Fibroblast of mammary gland (primary cell): ENCODE measurements at regions not wholly inside any gene's neighbourhood (a gene's known extent, or its start where the extent isn't known, plus 50 kb on each side); places are given as distances from the start of the nearest gene placed in this dataset.

ENCODE experiments used
- DNase-seq: peaks from one replicate; pipeline ENCODE4 v3.0.0-alpha.2; 2010; ENCODE audit warnings: low read depth
- H3K4me3 ChIP-seq: 2 replicates; pipeline ENCODE4 v1.5.1; 2011; ENCODE audit warnings: low read depth, mild to moderate bottlenecking, low read length, moderate library complexity; ENCODE audit not compliant: control insufficient read depth
- TF ChIP-seq, protein P1 (sequence below): conservative IDR thresholded peaks from 2 replicates; pipeline ENCODE4 v1.5.1; 2011; ENCODE audit warnings: low read depth, low read length, inconsistent platforms; ENCODE audit not compliant: control insufficient read depth, insufficient read depth

DNA sequence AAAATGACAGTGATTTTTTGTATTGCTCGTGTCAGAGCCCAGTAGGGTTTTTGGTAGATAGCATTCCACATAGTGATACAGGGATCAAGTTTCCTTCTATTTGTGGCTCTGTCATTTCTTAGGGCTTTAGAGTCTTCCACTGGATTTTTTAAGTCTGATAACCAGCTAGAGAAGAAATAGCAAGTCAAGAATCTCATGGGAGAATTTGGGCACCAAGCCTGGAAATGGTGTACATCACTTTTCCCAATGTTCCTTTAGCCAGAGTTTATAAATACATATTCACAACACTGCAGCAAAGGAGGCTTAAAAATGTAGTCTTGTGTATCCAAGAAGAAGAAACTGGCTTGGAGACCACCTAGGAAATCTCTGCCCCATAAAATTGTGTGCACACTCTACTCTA lies 647.1 kb upstream of the KLF4 start:
- H3K4me3 ChIP-seq: no peak overlapping the region
- TF ChIP-seq, protein P1, sequence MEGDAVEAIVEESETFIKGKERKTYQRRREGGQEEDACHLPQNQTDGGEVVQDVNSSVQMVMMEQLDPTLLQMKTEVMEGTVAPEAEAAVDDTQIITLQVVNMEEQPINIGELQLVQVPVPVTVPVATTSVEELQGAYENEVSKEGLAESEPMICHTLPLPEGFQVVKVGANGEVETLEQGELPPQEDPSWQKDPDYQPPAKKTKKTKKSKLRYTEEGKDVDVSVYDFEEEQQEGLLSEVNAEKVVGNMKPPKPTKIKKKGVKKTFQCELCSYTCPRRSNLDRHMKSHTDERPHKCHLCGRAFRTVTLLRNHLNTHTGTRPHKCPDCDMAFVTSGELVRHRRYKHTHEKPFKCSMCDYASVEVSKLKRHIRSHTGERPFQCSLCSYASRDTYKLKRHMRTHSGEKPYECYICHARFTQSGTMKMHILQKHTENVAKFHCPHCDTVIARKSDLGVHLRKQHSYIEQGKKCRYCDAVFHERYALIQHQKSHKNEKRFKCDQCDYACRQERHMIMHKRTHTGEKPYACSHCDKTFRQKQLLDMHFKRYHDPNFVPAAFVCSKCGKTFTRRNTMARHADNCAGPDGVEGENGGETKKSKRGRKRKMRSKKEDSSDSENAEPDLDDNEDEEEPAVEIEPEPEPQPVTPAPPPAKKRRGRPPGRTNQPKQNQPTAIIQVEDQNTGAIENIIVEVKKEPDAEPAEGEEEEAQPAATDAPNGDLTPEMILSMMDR: no peak
- DNase-seq: peak; percentile 36

DNA sequence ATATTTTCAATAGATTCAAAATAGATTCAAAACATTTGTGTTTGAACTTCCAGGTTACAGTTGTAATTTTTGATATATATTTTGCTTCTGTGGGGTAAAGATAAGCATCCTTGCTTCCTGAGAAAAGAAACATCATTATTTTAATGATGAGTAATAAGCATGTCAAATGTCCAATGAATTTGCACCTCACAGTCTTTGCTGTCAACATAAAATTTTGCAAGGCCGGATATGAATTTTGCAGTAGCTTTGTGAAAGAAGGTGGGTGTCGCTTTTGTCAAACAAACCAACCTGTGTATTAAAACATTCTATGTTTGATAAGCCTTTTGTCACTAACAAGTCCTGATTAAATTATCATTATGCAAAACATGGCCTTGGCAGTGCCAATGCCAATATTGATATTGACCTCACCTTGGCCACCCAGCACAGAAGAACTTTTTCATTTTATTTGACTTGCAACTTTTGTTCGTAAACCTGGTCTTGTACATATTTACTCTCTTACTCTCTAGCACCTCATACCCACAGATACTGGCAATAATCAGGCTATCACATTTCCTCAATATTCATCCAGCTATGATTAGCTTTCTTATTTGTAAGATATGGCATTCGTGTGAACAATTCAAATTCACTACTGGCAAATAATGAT lies 645.0 kb upstream of the KLF4 start:
- no peak overlapping the region for H3K4me3 ChIP-seq
- DNase-seq: no peak
- TF ChIP-seq, protein P1: no peak

DNA sequence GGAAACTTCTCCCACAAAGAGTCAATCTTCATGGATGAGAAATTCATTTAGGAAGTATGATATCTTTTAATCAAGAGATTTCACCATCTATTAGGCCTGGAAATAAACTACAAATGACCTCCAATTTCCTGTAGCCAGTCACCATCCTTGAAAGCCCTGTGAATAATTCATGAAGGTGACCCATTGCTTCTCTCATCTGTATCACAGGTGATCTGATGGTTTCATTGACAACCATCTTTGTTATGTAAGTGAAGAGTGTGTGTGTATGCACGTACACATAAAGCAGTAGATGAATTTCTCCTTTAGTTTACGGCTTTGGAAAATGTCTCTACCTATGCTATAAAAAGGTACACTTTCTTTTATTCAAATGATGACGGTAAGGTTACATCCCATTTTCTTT lies 644.1 kb upstream of the KLF4 start:
- DNase-seq: no peak
- H3K4me3 ChIP-seq: no peak overlapping the region
- TF ChIP-seq, protein P1: no peak

DNA sequence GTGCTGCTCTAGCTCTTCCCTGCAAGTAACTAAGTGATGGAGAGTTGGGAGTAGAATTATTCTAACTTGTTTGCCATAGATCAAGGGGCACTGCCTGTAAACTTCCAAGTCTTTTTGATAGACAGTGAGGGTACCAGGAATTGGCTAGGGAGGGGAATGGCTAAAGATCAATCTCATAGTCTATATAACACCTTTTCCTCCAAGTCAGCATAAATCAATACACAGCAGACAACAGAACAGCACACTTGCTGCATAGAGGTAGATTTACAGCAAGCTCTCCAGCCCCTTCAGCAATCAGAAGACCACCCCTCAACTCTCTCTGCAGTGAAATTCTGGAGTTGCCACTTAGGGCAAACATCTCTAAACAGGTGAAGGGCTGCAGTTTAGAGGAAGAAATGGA lies 643.5 kb upstream of the KLF4 start:
- TF ChIP-seq, protein P1: no peak
- DNase-seq: no peak

GRCh38 chr9:108130905-108131304 lies 641.3 kb upstream of the KLF4 start:
- no peak overlapping the region for H3K4me3 ChIP-seq
- DNase-seq: no peak
- TF ChIP-seq, protein P1: no peak

More for the DNA sequence above, 643.5 kb upstream of the KLF4 start:
- no peak overlapping the region for H3K4me3 ChIP-seq

GRCh38 chr9:108125625-108126024 lies 636.1 kb upstream of the KLF4 start:
- TF ChIP-seq, protein P1: peak; percentile 46

More at GRCh38 chr9:108125625-108126024, 636.1 kb upstream of the KLF4 start:
- DNase-seq: no peak
- H3K4me3 ChIP-seq: no peak overlapping the region
